ENCODE measurements at regions not wholly inside any gene's neighbourhood (a gene's known extent, or its start where the extent isn't known, plus 50 kb on each side); places are given as distances from the start of the nearest gene placed in this dataset.
"Not testable (repeated sequence)": the region's sequence is repeated elsewhere in the genome, so short reads cannot be mapped to it uniquely, and the experiment has no call there.

- Histone ChIP-seq H3K27me3 (ENCODE audit: control insufficient read depth, insufficient read depth, low read length) (no peaks in the 10 kb centered on the region), H3K36me3 (replicated peaks; ENCODE audit: control insufficient read depth, insufficient read depth, low read length) (no peaks in the 10 kb centered on the region), H3K4me3 (ENCODE audit: insufficient read depth, low read depth, low read length) (no peak overlapping the region)
- DNase-seq, result no peak
Observed at GRCh38 chr6:77292564-77293546, 170.4 kb downstream of the HTR1B start.

DNA sequence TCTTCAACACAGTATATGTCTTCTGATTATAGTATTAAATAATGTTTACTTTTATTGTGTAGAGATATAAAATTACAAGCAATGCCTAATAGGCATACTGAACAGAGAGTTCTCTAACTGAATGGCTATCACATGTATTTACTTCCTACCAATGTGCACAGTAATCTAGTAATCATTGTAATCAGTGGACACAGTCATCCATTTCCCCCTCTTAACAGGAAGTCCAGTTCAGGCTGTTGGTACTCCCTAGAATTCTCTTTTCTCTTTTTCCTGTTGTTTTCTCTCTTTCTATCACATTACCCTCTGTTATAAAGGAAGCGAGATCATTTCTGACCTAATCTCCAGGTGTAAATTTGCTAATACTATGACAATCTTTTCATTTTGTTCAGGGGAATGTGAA, 172.5 kb downstream of the HTR1B start:
- no peak overlapping the region for H3K4me3 ChIP-seq (ENCODE audit: insufficient read depth, low read depth, low read length)
- H3K27me3 ChIP-seq (ENCODE audit: control insufficient read depth, insufficient read depth, low read length), result no peaks in the 10 kb centered on the region
- no peaks in the 10 kb centered on the region for H3K36me3 ChIP-seq (replicated peaks; ENCODE audit: control insufficient read depth, insufficient read depth, low read length)
- DNase-seq, result no peak

DNA sequence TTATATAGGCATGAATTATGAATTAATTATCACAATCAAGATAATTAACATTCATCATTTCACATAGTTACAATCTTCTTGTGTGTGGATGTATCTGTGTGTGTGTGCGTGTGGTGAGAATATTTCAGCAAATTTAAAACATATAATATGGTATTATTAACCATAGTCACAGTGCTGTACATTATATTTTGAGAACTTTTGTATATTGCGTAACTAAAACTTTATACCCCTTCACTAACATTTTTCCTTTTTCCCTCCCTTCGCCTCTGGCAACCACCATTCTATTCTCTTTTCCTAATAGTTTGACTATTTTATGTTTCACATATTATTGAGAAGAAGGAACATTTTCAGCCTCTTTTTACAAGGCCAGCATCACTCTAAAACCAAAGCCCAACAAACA, 176.8 kb downstream of the HTR1B start:
- Histone ChIP-seq H3K27me3 (ENCODE audit: control insufficient read depth, insufficient read depth, low read length) (no peaks in the 10 kb centered on the region), H3K36me3 (replicated peaks; ENCODE audit: control insufficient read depth, insufficient read depth, low read length) (no peaks in the 10 kb centered on the region; the same call in 1 of the 2 replicates), H3K4me3 (ENCODE audit: insufficient read depth, low read depth, low read length) (no peak overlapping the region)
- DNase-seq, result no peak

- H3K36me3 ChIP-seq (replicated peaks; ENCODE audit: control insufficient read depth, insufficient read depth, low read length), result no peaks in the 10 kb centered on the region
- no peak overlapping the region for H3K4me3 ChIP-seq (ENCODE audit: insufficient read depth, low read depth, low read length)
- H3K27me3 ChIP-seq (ENCODE audit: control insufficient read depth, insufficient read depth, low read length), result no peaks in the 10 kb centered on the region
- no peak for DNase-seq
Observed at GRCh38 chr6:77273929-77274328, 189.4 kb downstream of the HTR1B start.

DNA sequence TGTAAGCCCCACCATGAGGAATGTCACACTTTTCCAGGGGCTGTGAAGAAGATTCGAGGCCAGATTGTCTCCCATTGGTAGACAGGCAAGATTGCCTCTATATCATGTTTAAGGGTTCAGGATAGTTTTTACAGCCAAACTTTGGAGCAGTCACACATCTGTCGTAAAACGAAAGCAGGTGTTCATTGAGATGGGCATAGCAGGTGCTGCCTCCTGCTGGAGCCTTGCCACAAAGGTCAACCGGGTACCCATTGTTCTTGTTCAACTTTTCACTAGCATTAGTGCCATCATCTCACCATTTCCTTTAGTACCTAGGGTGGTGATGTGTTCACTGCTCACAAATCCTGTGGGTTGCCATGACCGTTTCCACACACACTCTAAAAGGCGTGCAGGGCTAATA, 198.3 kb downstream of the HTR1B start:
- DNase-seq, result peak; percentile 30
- H3K27me3 ChIP-seq (ENCODE audit: control insufficient read depth, insufficient read depth, low read length), result no peaks in the 10 kb centered on the region
- no peak overlapping the region for H3K4me3 ChIP-seq (ENCODE audit: insufficient read depth, low read depth, low read length)
- H3K36me3 ChIP-seq (replicated peaks; ENCODE audit: control insufficient read depth, insufficient read depth, low read length), result no peaks in the 10 kb centered on the region

DNA sequence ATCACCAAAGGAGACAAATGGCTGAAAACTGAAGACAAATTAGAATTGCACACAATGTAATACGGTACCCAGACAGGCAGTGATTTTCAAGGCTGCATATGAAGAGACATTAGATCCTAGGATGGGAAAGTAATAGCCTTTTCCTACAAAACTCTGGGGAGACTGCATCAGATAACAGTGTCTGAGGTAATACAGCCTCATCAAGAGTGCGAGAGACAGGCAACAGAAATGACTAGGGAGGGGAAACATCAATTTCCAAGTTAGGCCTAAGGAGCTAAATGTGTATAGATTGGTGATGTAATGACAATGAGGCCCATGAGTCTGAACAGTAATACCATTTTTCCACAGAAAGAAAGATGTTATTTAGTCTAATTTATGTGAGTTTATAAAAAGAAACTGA, 200.3 kb downstream of the HTR1B start:
- no peaks in the 10 kb centered on the region for H3K36me3 ChIP-seq (replicated peaks; ENCODE audit: control insufficient read depth, insufficient read depth, low read length)
- no peaks in the 10 kb centered on the region for H3K27me3 ChIP-seq (ENCODE audit: control insufficient read depth, insufficient read depth, low read length)
- DNase-seq, result no peak
- no peak overlapping the region for H3K4me3 ChIP-seq (ENCODE audit: insufficient read depth, low read depth, low read length)

DNA sequence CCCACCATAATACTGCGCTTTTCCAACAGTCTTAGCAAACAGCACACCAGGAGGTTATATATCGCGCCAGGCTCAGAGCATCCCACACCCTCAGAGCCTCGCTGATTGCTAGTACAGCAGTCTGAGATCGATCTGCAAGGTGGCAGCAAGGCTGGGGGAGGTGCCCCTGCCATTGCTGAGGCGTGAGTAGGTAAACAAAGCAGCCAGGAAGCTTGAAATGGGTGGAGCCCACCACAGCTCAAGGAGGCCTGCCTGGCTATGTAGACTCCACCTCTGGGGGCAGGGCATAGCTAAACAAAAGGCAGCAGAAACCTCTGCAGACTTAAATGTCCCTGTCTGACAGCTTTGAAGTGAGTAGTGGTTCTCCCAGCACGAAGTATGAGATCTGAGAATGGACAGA, 211.5 kb downstream of the HTR1B start:
- not testable (repeated sequence) for H3K27me3 ChIP-seq (ENCODE audit: control insufficient read depth, insufficient read depth, low read length); H3K4me3 ChIP-seq (ENCODE audit: insufficient read depth, low read depth, low read length); DNase-seq; H3K36me3 ChIP-seq (replicated peaks; ENCODE audit: control insufficient read depth, insufficient read depth, low read length)

DNA sequence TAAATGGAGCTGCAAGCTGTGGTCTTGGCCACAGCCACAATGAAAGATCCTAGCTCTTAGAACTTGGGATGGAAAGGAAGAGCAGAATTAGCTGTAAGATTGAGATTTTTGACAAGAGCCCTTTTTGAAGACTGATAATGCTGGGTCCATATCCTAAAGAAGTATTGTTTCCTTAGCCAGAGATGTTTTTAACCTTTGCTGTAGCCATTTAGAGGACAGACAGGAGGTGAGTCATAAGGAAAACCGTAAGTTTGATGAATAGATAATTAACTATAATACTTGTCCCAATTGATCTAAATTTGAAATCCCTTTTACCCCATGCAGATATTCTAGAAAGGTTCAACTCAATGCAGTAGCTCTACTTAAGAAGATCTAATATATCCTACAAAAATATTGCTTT, 213.7 kb downstream of the HTR1B start:
- no peak for DNase-seq
- no peaks in the 10 kb centered on the region for H3K27me3 ChIP-seq (ENCODE audit: control insufficient read depth, insufficient read depth, low read length)
- no peaks in the 10 kb centered on the region for H3K36me3 ChIP-seq (replicated peaks; ENCODE audit: control insufficient read depth, insufficient read depth, low read length)
- no peak overlapping the region for H3K4me3 ChIP-seq (ENCODE audit: insufficient read depth, low read depth, low read length)

- no peak overlapping the region for H3K4me3 ChIP-seq (ENCODE audit: insufficient read depth, low read depth, low read length)
- H3K36me3 ChIP-seq (replicated peaks; ENCODE audit: control insufficient read depth, insufficient read depth, low read length), result no peaks in the 10 kb centered on the region
- DNase-seq, result no peak
- no peaks in the 10 kb centered on the region for H3K27me3 ChIP-seq (ENCODE audit: control insufficient read depth, insufficient read depth, low read length)
Observed at GRCh38 chr6:77245026-77245425, 218.3 kb downstream of the HTR1B start.

DNA sequence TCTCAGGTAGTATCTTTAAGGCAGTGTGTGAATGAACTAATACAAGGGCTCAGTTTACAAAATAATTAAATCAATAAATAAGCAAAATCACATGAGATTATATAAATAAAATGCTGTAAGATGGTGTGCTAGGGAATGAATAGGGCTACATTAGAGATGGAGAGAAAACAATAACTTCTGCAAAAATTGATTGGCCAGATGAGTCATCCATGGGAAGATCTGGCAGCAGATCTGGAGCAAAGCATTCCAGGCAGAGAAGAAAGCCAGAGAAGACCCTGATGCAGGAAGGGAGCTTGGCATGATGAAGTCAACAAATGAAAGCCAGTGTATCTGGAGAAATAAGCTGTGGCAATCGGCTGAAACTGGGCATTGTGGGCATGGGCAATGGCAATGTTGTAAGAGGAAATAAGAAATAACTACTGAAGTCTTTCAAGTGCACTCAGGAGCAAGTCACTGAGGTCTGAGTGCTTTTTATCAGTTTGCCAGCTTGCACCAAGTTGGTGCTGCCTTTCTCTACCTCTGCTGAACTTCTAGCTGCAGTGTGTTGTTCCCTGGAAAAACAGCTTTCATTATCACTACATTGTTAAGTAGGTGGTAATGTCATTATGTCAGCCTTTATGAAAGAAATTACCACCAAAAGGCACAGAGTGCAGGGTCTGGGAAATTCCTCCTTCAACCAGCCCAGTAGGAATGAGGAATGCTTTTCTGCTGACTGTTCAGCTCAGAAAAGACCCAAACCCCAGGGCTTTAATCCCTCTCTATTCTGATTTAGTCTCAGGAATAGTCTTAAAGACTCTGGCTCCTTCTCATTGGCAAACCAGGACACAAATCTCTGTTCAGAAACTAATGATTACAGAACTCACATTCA, 231.6 kb downstream of the HTR1B start:
- H3K4me3 ChIP-seq (ENCODE audit: insufficient read depth, low read depth, low read length), result no peak overlapping the region
- H3K36me3 ChIP-seq (replicated peaks; ENCODE audit: control insufficient read depth, insufficient read depth, low read length), result no peaks in the 10 kb centered on the region
- DNase-seq, result no peak
- no peaks in the 10 kb centered on the region for H3K27me3 ChIP-seq (ENCODE audit: control insufficient read depth, insufficient read depth, low read length)

GRCh38 chr6:77228279-77228678, 235.0 kb downstream of the HTR1B start:
- no peak for DNase-seq
- no peaks in the 10 kb centered on the region for H3K27me3 ChIP-seq (ENCODE audit: control insufficient read depth, insufficient read depth, low read length)
- H3K36me3 ChIP-seq (replicated peaks; ENCODE audit: control insufficient read depth, insufficient read depth, low read length), result no peaks in the 10 kb centered on the region
- no peak overlapping the region for H3K4me3 ChIP-seq (ENCODE audit: insufficient read depth, low read depth, low read length)

DNA sequence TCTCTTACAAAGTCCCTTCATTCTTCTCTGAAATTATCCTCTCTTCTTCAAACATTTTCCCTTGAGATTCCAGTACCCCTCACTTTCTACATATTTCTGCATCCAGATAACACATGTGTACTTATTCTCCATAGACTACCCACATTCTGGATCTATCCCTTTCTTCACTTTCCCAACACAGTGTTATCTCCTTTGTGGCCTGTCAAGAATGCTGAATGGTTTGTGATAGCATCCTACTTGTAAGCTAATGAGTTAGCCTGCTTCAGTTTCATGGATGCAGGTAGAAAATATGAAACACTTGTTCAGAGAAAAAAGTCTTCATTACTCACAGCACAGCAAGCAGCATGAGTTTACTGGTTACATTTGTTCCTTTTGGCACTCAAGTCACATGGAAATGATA, 245.4 kb downstream of the HTR1B start:
- DNase-seq, result no peak
- Histone ChIP-seq H3K27me3 (ENCODE audit: control insufficient read depth, insufficient read depth, low read length) (no peaks in the 10 kb centered on the region), H3K36me3 (replicated peaks; ENCODE audit: control insufficient read depth, insufficient read depth, low read length) (no peaks in the 10 kb centered on the region), H3K4me3 (ENCODE audit: insufficient read depth, low read depth, low read length) (no peak overlapping the region)

DNA sequence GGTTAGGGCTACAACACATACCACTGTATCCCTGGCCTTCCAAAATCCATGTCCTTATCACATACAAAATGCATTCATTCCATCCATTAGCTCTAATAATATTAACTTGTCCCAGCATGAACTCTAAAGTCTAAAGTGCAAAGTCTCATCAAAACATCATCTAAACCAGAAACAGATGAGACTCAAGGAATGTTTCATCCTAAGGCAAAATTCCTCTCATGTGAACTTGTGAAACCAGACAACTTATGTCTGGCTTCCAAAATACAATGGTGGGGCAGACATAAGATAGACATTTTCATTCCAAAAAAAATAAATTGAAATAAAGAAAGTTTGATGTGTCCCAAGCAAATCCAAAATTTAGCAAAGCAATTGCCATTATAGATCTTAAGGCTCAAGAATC, 257.4 kb downstream of the HTR1B start:
- no peak for DNase-seq
- Histone ChIP-seq H3K36me3 (replicated peaks; ENCODE audit: control insufficient read depth, insufficient read depth, low read length) (no peaks in the 10 kb centered on the region), H3K27me3 (ENCODE audit: control insufficient read depth, insufficient read depth, low read length) (no peaks in the 10 kb centered on the region), H3K4me3 (ENCODE audit: insufficient read depth, low read depth, low read length) (no peak overlapping the region)

DNA sequence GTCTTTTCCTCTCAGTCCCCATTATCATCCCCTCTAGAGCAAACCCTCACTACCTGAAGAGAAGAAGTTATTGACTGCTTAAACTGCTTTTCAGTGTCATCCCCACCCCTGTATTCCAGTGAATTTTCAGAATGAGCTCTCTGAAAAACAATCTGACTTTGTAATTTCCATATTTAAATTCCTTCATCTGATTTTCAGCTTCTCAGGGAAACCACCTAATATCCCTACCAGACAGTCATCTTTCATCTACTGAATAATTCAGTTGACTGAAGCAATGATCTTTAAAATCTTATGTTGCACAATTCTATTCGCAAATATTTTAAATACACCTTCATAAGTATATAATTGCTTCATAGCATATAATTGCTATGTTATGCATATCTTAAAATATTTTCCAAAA, 258.7 kb downstream of the HTR1B start:
- DNase-seq, result no peak
- H3K36me3 ChIP-seq (replicated peaks; ENCODE audit: control insufficient read depth, insufficient read depth, low read length), result no peaks in the 10 kb centered on the region
- H3K27me3 ChIP-seq (ENCODE audit: control insufficient read depth, insufficient read depth, low read length), result no peaks in the 10 kb centered on the region
- H3K4me3 ChIP-seq (ENCODE audit: insufficient read depth, low read depth, low read length), result no peak overlapping the region

DNA sequence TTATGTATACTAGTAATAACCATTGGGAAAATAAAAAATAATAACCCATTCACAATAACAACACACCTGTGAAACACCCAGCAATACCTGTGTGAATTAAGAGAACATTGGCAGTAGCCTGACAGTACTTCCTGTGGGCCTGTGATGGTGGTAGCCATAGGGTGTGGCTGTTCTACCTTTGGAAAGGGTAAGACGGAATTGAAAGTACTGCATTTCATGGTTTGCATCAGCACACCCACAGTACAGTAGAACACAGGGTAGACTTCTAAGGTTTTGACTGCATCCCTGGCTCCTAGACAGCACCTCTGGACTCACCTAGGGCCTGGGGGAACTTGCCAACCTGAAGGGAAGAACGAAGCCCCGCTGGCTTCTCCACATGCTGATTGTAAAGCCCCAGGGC, 279.8 kb downstream of the HTR1B start:
- Histone ChIP-seq H3K27me3 (ENCODE audit: control insufficient read depth, insufficient read depth, low read length) (no peaks in the 10 kb centered on the region), H3K4me3 (ENCODE audit: insufficient read depth, low read depth, low read length) (no peak overlapping the region), H3K36me3 (replicated peaks; ENCODE audit: control insufficient read depth, insufficient read depth, low read length) (no peaks in the 10 kb centered on the region)
- DNase-seq, result no peak

Data from H7 (cell line).